GM12864 (cell line): ENCODE measurements at regions not wholly inside any gene's neighbourhood (a gene's known extent, or its start where the extent isn't known, plus 50 kb on each side); places are given as distances from the start of the nearest gene placed in this dataset.
"Not testable (repeated sequence)": the region's sequence is repeated elsewhere in the genome, so short reads cannot be mapped to it uniquely, and the experiment has no call there.

Source experiments
- DNase-seq: peaks from one replicate; pipeline ENCODE4 v3.0.0-alpha.2; 2011; ENCODE audit warnings: low read depth
- H3K4me3 ChIP-seq: 2 replicates; pipeline ENCODE4 v1.5.1; 2011; ENCODE audit warnings: mild to moderate bottlenecking, low read depth, low read length, control low read depth
- TF ChIP-seq, protein P1 (sequence below): IDR thresholded peaks from 2 replicates; pipeline ENCODE4 v1.5.1; 2011; ENCODE audit warnings: low read depth, mild to moderate bottlenecking, moderate library complexity, low read length, control low read depth, inconsistent platforms; ENCODE audit errors: missing control alignments

DNA sequence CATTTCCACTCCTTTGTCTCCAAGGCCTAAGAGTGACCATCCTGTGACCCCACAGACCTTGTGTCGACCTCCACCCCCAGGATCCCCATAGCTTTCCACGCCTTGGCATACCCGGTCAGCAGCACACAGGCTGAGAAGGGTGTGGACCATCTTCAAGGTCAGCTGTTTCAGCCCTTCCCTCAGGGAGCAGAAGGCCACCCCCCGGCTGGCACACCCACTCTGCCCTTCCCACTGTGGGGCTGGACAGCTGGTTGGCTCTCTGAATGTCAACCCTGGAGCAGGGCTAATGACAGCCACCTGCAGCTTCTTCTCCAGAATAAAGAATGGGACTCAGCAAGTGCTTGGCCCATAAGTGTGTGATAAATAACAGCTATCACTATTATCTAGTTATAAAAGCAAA is 93.1 kb downstream of the OLFM1 start:
- no peak overlapping the region for H3K4me3 ChIP-seq
- TF ChIP-seq, protein P1, sequence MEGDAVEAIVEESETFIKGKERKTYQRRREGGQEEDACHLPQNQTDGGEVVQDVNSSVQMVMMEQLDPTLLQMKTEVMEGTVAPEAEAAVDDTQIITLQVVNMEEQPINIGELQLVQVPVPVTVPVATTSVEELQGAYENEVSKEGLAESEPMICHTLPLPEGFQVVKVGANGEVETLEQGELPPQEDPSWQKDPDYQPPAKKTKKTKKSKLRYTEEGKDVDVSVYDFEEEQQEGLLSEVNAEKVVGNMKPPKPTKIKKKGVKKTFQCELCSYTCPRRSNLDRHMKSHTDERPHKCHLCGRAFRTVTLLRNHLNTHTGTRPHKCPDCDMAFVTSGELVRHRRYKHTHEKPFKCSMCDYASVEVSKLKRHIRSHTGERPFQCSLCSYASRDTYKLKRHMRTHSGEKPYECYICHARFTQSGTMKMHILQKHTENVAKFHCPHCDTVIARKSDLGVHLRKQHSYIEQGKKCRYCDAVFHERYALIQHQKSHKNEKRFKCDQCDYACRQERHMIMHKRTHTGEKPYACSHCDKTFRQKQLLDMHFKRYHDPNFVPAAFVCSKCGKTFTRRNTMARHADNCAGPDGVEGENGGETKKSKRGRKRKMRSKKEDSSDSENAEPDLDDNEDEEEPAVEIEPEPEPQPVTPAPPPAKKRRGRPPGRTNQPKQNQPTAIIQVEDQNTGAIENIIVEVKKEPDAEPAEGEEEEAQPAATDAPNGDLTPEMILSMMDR: no peak
- no peak for DNase-seq

GRCh38 chr9:135181336-135181735 is 93.9 kb downstream of the OLFM1 start:
- DNase-seq: no peak
- TF ChIP-seq, protein P1: no peak
- no peak overlapping the region for H3K4me3 ChIP-seq

- not testable (repeated sequence) for DNase-seq, H3K4me3 ChIP-seq
Measured at GRCh38 chr9:135181841-135182240, 94.4 kb downstream of the OLFM1 start.

DNA sequence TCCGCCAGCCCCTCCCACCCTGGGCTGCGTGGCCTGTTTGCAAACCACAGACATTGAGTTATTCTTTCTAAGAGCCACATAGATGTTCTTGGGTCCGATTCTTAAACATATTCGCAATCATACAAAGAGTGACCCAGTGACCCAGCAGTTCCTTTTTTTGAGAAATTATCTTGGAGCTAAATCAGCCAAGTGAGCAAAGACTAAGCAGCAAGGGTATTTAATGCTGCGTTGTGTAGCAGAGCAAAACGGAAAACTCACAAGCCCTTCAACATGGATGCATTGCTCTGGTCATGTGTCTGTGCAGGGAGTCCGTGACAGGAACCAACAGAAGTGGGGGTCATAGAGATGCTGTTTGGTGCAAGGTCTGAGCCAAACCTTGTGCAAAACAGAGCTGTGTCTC is 95.6 kb downstream of the OLFM1 start:
- DNase-seq: no peak
- TF ChIP-seq, protein P1: no peak
- no peak overlapping the region for H3K4me3 ChIP-seq

DNA sequence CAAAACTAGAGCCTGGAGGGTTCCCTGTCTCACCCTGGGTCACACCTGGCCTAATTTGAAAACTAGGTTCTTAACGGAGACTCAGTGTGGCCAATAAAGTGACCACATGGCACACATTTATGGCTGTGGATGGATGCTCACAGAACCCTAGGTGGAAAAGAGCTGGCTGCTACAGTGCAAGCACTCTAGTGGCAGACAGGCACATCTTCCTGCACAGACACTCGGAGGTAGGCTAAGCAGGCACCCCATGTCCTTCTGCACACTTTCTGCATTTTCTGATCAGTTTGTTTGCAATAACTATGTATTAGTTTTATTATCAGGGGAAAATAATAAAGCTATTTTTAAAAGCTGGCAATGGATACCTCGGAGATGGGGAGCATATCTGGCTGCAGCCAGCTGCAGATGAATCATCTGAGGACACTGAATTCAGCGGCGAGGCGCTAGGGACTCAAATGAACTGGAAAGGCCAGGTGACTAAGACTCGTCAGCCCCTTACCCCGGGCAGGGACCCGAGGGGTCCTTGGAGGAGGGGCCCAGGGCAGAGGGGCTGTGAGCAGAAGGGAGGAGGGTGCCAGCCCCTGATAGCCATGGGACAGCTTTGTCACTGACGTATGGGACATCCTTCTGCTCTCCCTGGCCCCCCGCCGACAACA is 96.2 kb downstream of the OLFM1 start:
- DNase-seq: no peak
- TF ChIP-seq, protein P1: no peak
- H3K4me3 ChIP-seq: no peak overlapping the region

DNA sequence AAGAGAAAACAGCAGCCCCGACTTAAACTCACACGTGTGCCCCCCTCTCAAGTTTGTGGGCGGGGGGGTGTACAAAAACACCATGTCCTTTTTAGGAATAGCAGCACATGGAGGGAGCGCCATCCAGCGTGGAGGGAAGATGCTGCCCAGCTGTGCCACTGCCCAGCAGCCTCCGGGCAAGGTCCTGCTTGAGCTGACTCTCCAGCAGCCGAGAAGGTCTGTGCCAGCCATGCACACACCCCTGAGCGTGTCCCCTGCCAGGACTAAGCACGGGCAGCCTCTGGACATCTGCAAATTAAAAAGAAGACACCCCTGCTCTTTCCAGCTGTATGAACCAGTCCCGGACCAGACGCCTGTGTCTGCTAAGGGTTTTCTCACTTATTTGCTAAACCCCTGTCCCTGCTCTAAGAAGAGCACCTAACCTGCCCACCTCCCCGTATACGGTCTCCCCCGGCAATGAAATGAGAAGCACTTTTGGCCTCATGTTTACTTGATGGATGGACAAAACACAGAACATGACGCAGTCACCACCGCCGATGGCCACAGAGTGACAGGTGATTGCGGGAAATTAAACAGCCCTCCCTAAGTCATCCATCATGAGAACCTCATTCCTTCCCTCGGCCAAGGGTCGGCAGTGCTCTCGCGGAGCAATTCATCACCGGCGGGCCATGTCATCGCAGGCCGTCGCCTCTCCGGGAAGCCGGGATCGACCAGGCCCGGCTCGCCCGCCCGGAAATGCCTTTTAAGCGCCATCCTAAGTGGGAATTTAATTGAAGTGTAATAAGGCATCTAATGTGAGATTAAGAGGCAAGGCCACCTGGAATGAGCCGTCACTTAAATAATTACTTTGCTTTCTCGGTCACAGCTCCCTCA is 96.9 kb downstream of the OLFM1 start:
- no peak for DNase-seq
- TF ChIP-seq, protein P1: no peak
- H3K4me3 ChIP-seq: no peak overlapping the region

GRCh38 chr9:135185060-135185459 is 97.6 kb downstream of the OLFM1 start:
- no peak overlapping the region for H3K4me3 ChIP-seq
- TF ChIP-seq, protein P1: no peak
- DNase-seq: no peak
